Pancreas (tissue), 10 donors: ENCODE measurements at regions not wholly inside any gene's neighbourhood (a gene's known extent, or its start where the extent isn't known, plus 50 kb on each side); places are given as distances from the start of the nearest gene placed in this dataset.
A peak's percentile ranks its signal among the peaks of the same experiment; 100 is the strongest.

Experiments
- ATAC-seq, 4 donors: fragments of 200-7000 bp; cut with Tn5 transposase; one replicate each; pipeline versions ENCODE4 v1.8.0 to v1.9.1; 2020; ENCODE audit warnings: mild to moderate bottlenecking in 4 of 4, moderate library complexity in 4 of 4
- DNase-seq, 6 donors: peaks; one replicate each; pipeline ENCODE4 v3.0.0-alpha.2; 2020
- FAIRE-seq: peaks from 2 replicates; lab custom pipeline; 2012; peaks lifted over from hg19 to GRCh38; lab: Jason Lieb, UNC
- H3K27ac ChIP-seq, 4 donors: fragments of 200-600 bp; sonication (generic); 1 replicate in 3 of 4; 2 replicates in 1 of 4; pipeline versions ENCODE4 v1.5.0 to v1.8.0; 2020
- H3K27me3 ChIP-seq, 4 donors: fragments of 200-600 bp; one replicate each; pipeline ENCODE4 v1.8.0; 2021
- H3K36me3 ChIP-seq, 3 donors: fragments of 200-600 bp; sonication (generic) in 1 of 3; one replicate each; pipeline versions ENCODE4 v1.5.0 to v1.8.0; 2020 to 2021
- H3K4me1 ChIP-seq, 3 donors: fragments of 200-600 bp; one replicate each; pipeline ENCODE4 v1.8.0; 2021
- H3K4me3 ChIP-seq, 4 donors: fragments of 200-600 bp; sonication (generic) in 2 of 4; one replicate each; pipeline versions ENCODE4 v1.5.0 to v1.8.0; 2020 to 2021
- H3K9me3 ChIP-seq, 4 donors: fragments of 200-600 bp; one replicate each; pipeline ENCODE4 v1.8.0; 2021
- CTCF ChIP-seq, 4 donors: fragments of 200-600 bp; sonication (generic) in 3 of 4; IDR thresholded peaks; one replicate each; pipeline versions ENCODE4 v1.5.0 to v1.8.0; 2021; ENCODE audit warnings: antibody characterized with exemption in 4 of 4
- WGBS, 2 donors: extraction: QIAGEN DNeasy Blood & Tissue Kit; methylation state at CpG; one replicate each; pipeline ENCODE4 v1.1.7; 2013; 5-methylcytosine and 5-hydroxymethylcytosine counted together
- intact Hi-C, 3 donors: fragments of 100-400 bp; cut with DNase I; formaldehyde crosslinking; loops; one replicate each; pipeline versions ENCODE4 v1.11.1 to v1.14.2; 2022
- donor health status: healthy with polysubstance abuse.
- donor health status: DM: no; HTN: no; CAD: no; lungs with moderate emphysema.
- donor health status: DM: no; HTN: no; CAD: no.
- donor health status: control.
- donor health status: control.
- donor health status: Bipolar disorder and iron deficiency.
- donor health status: DM: yes; HTN: yes; CAD: no.
- donor health status: DM: no; HTN: no; CAD: no.
- donor health status: DM: no; HTN: no; CAD: no.
- donor health status: DM: yes; HTN: yes; CAD: no.

- no peaks in the 10 kb centered on the region for H3K36me3 ChIP-seq
- FAIRE-seq (no peak), DNase-seq (no peak), ATAC-seq (no peak)
- H3K27me3 ChIP-seq = no peaks in the 10 kb centered on the region
- no peak overlapping the region for H3K4me3 ChIP-seq
- 47 to 51% methylated on average over 3 of the region's 3 CpGs for WGBS, 2 donors
- TF ChIP-seq CTCF (IDR thresholded peaks at IDR 0.05) = no peak
- H3K27ac ChIP-seq = no peak overlapping the region
- no peaks in the 10 kb centered on the region for H3K4me1 ChIP-seq
- no peaks in the 10 kb centered on the region for H3K9me3 ChIP-seq
- intact Hi-C loops = no loop called here
Measured at GRCh38 chr21:17368748-17369363, 144.0 kb upstream of the CXADR start.

DNA sequence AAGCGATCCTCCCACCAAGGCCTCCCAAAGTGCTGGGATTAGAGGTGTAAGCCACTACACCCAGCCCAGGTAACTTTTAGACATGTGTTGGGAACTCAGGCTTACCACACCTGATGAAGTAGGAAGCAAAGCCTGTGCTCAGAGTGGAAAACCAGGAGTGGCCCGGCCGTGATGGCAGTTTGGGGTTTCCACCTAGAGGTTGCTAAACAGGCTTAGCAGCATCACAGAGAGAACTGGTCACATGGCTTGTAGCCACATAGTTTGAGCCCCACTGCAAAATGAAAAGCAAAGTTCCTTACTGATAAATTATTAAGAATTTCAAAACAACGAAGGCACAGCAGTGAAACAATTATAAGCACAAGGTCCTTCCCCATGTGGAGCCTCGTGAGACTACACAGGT, 142.6 kb upstream of the CXADR start:
- Histone ChIP-seq H3K9me3 (no peaks in the 10 kb centered on the region), H3K27ac (peak overlapping the region in 2 of 4 donors; percentile 17 to 66), H3K4me3 (no peak overlapping the region), H3K4me1 (no peaks in the 10 kb centered on the region), H3K36me3 (no peaks in the 10 kb centered on the region), H3K27me3 (no peaks in the 10 kb centered on the region)
- ATAC-seq (peak in 3 of 4 donors; percentile 54 to 85 (median 68)), DNase-seq (peak in 4 of 6 donors; percentile 10 to 21 (median 20)), FAIRE-seq (no peak)
- 30 to 31% methylated on average over 5 of the region's 5 CpGs for WGBS, 2 donors
- intact Hi-C loops = no loop called here
- TF ChIP-seq CTCF (IDR thresholded peaks at IDR 0.05) = no peak

- intact Hi-C loops = no loop called here
- H3K36me3 ChIP-seq = no peaks in the 10 kb centered on the region
- DNase-seq (no peak), ATAC-seq (peak in 2 of 4 donors; percentile 12 to 36), FAIRE-seq (no peak)
- H3K9me3 ChIP-seq = no peaks in the 10 kb centered on the region
- TF ChIP-seq CTCF (IDR thresholded peaks at IDR 0.05) = no peak
- H3K4me1 ChIP-seq = no peaks in the 10 kb centered on the region
- H3K27ac ChIP-seq = peak overlapping the region in 1 of 4 donors; percentile 66
- 25 to 30% methylated on average over 5 of the region's 5 CpGs for WGBS, 2 donors
- H3K4me3 ChIP-seq = no peak overlapping the region
- H3K27me3 ChIP-seq = no peaks in the 10 kb centered on the region
Measured at GRCh38 chr21:17370916-17371315, 141.9 kb upstream of the CXADR start.

DNA sequence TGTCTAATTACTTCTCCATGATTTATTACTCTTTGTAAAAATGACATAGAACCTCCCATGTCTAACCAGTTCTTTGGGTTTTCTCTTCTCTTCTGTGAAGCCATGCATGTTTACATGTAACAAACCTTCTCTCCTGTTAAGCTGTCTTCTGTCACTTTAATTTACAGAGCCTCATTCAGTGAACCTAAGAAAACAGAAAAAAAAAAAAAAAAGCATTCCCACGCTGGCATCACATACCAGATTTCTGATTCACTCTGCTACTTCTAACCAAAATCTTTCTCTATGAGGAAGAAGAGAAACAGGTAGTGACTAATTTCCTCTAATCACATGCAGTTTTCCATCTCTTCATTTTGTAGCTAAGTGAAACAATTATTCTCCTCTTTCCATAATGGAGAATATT, 141.4 kb upstream of the CXADR start:
- peak in 2 of 4 donors; percentile 27 to 54 for ATAC-seq
- Histone ChIP-seq H3K27me3 (no peaks in the 10 kb centered on the region), H3K36me3 (no peaks in the 10 kb centered on the region), H3K9me3 (no peaks in the 10 kb centered on the region), H3K4me1 (no peaks in the 10 kb centered on the region), H3K4me3 (no peak overlapping the region), H3K27ac (peak overlapping the region in 1 of 4 donors; percentile 66)
- TF ChIP-seq CTCF (IDR thresholded peaks at IDR 0.05) = no peak
- intact Hi-C loops = no loop called here
- no peak for FAIRE-seq
- WGBS, 2 donors = 10 to 20% methylated on average over 1 of the region's 1 CpG
- no peak for DNase-seq

- DNase-seq (no peak), FAIRE-seq (no peak), ATAC-seq (no peak)
- Histone ChIP-seq H3K36me3 (no peaks in the 10 kb centered on the region), H3K4me1 (no peaks in the 10 kb centered on the region), H3K27me3 (no peaks in the 10 kb centered on the region), H3K4me3 (no peak overlapping the region), H3K9me3 (no peaks in the 10 kb centered on the region), H3K27ac (peak overlapping the region in 1 of 4 donors; percentile 15)
- 13 to 20% methylated on average over 2 of the region's 2 CpGs for WGBS, 2 donors
- no peak for TF ChIP-seq CTCF (IDR thresholded peaks at IDR 0.05)
- intact Hi-C loops = no loop called here
Measured at GRCh38 chr21:17372200-17372599, 140.6 kb upstream of the CXADR start.
